Upper lobe of left lung (tissue), 6 donors: ENCODE measurements at regions not wholly inside any gene's neighbourhood (a gene's known extent, or its start where the extent isn't known, plus 50 kb on each side); places are given as distances from the start of the nearest gene placed in this dataset.
"Not testable (repeated sequence)": the region's sequence is repeated elsewhere in the genome, so short reads cannot be mapped to it uniquely, and the experiment has no call there.

Experiments
- ATAC-seq, 2 donors: fragments of 200-7000 bp; cut with Tn5 transposase; one replicate each; pipeline ENCODE4 v1.9.1; 2022; ENCODE audit warnings: mild to moderate bottlenecking in 2 of 2, moderate library complexity in 2 of 2; ENCODE audit not compliant: low FRiP score in 2 of 2
- DNase-seq, 2 donors: peaks; one replicate each; pipeline ENCODE4 v3.0.0-alpha.2; 2019 to 2020
- H3K27ac ChIP-seq, 4 donors: fragments of 200-600 bp; sonication (generic); one replicate each; pipeline ENCODE4 v1.5.1; 2016 to 2019
- H3K27me3 ChIP-seq, 4 donors: fragments of 200-600 bp; sonication (generic); one replicate each; pipeline ENCODE4 v1.5.1; 2017 to 2019
- H3K36me3 ChIP-seq, 4 donors: fragments of 200-600 bp; sonication (generic); one replicate each; pipeline ENCODE4 v1.5.1; 2016 to 2019
- H3K4me1 ChIP-seq, 4 donors: fragments of 200-600 bp; sonication (generic); one replicate each; pipeline ENCODE4 v1.5.1; 2018 to 2019
- H3K4me3 ChIP-seq, 4 donors: fragments of 200-600 bp; sonication (generic); one replicate each; pipeline ENCODE4 v1.5.1; 2017 to 2019; ENCODE audit warnings: mild to moderate bottlenecking in 2 of 4, moderate library complexity in 1 of 4
- H3K9me3 ChIP-seq, 4 donors: fragments of 200-600 bp; sonication (generic); one replicate each; pipeline ENCODE4 v1.5.1; 2018 to 2019
- CTCF ChIP-seq, 6 experiments: fragments of 450-650 bp in 4 of 6; fragments of 200-600 bp in 2 of 6; sonication (generic) in 2 of 6; IDR thresholded peaks; one replicate each; pipeline ENCODE4 v1.5.1; 2016 to 2019; ENCODE audit warnings: antibody characterized with exemption in 6 of 6
- EP300 ChIP-seq, 4 donors: sonication (generic); formaldehyde crosslinking; IDR thresholded peaks; one replicate each; pipeline ENCODE4 v1.5.1; 2017; ENCODE audit warnings: antibody characterized with exemption in 4 of 4, control low read depth in 2 of 4
- POLR2A ChIP-seq, 4 donors: fragments of 450-650 bp; IDR thresholded peaks; one replicate each; pipeline ENCODE4 v1.5.1; 2016 to 2017; ENCODE audit warnings: antibody characterized with exemption in 4 of 4, mild to moderate bottlenecking in 2 of 4
- POLR2AphosphoS5 ChIP-seq, 2 donors: sonication (generic); formaldehyde crosslinking; IDR thresholded peaks; one replicate each; pipeline ENCODE4 v1.5.1; 2017; ENCODE audit warnings: antibody characterized with exemption in 2 of 2
- WGBS, 2 donors: methylation state at CpG; one replicate each; pipeline ENCODE4 v1.1.5; 2017 to 2018; 5-methylcytosine and 5-hydroxymethylcytosine counted together
- donor health status: DM: no; HTN: no; CAD: no; lungs with moderate emphysema.
- donor health status: DM: no; HTN: yes; CAD: no; lungs with severe emphysema.

DNA sequence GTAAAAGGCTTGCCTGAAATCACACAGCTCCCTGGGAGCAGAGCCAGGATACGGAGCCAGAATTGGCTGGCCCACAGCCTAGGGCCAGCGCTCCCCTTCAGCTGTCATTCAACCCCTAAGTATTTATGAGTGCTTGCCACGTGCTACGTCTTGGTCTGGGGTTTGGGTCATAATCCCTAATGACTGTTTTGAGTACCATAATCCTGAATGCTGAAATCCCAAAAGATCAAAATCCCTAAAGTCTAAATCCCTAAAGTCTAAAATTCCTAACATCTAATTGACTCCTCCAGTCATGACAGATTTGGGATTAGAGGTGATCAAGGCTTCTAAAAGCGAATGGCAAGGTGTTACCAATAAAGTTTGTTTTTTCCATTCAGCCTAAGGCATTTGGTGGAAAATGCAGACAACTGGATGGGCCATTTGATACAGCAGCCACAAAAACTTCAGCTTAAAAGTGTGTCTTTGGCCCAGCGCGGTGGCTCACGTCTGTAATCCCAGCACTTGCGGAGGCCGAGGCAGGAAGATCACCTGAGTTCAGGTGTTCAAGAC is 59.8 kb upstream of the PRR5 start:
- H3K36me3 ChIP-seq: no peaks in the 10 kb centered on the region
- no peaks in the 10 kb centered on the region for H3K27me3 ChIP-seq
- no peak overlapping the region for H3K27ac ChIP-seq
- H3K9me3 ChIP-seq: no peaks in the 10 kb centered on the region
- DNase-seq: no peak
- no peak for ATAC-seq
- no peak for TF ChIP-seq EP300 (IDR thresholded peaks at IDR 0.05)
- no peak for TF ChIP-seq POLR2A (IDR thresholded peaks at IDR 0.05)
- no peak for TF ChIP-seq POLR2AphosphoS5 (IDR thresholded peaks at IDR 0.05)
- TF ChIP-seq CTCF (IDR thresholded peaks at IDR 0.05): no peak
- WGBS, 2 donors: 71 to 80% methylated on average over 9 to 10 of the region's 10 CpGs
- H3K4me3 ChIP-seq: no peak overlapping the region
- no peaks in the 10 kb centered on the region for H3K4me1 ChIP-seq

DNA sequence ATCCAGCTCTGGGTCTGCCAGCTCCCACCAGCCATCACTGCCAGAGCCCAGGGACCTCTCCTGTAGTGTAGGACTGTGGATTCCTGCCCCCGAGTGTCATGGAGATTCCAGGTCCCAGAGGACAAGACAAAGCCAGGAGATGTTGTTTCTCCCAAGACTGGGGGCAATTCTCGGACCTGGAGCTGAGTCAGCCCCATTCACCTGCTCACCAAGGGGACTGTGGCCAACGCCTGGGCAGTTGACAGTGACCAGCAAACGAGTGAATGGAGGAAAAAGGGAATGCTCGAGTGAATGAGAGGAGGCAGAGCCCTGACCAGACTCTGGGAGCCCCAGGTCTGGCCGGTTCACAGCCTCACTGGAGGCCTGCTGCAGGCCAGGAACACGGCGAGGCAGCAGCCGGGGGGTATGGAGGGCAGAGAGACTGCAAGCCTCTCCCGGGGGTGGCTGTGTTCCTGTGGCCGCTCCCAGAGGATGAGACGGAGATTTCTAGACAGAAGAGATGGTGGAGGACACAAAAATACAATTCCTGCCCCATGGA is 61.3 kb upstream of the PRR5 start:
- H3K9me3 ChIP-seq: no peaks in the 10 kb centered on the region
- H3K27ac ChIP-seq: no peak overlapping the region
- 82 to 83% methylated on average over 12 of the region's 12 CpGs for WGBS, 2 donors
- no peaks in the 10 kb centered on the region for H3K27me3 ChIP-seq
- H3K4me3 ChIP-seq: no peak overlapping the region
- TF ChIP-seq EP300 (IDR thresholded peaks at IDR 0.05) (no peak), POLR2AphosphoS5 (IDR thresholded peaks at IDR 0.05) (no peak), POLR2A (IDR thresholded peaks at IDR 0.05) (no peak), CTCF (IDR thresholded peaks at IDR 0.05) (no peak)
- no peaks in the 10 kb centered on the region for H3K36me3 ChIP-seq
- no peak for ATAC-seq
- DNase-seq: no peak
- no peaks in the 10 kb centered on the region for H3K4me1 ChIP-seq

DNA sequence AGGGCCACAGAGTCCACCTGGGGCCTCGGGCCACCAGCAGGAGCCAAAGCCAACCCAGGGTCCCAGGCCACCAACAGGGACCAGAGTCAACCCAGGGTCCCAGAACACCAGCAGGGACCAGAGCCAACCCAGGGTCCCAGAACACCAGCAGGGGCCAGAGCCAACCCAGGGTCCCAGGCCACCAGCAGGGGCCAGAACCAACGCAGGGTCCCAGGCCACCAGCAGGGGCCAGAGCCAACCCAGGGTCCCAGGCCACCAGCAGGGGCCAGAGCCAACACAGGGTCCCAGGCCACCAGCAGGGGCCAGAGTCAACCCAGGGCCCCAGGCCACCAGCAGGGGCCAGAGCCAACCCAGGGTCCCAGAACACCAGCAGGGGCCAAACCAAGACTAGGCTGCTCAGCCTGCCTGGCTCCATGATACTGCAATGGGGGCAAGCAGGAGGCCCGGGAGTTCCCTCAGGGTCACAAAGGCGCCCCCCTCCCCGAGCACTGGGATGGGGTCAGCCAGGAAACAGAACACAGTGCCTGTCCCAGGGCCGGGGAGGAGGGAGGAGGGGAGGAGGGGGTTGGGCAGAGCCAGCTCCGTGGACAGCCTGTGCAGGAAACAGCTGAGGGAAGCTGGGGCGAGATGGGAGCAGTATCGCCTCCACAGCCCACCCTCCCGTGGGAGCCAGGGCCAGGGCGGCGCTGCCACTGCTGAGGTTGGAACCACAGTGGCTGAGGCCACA is 62.0 kb upstream of the PRR5 start:
- WGBS, 2 donors: 0 to 23% methylated on average over 8 to 12 of the region's 12 CpGs
- H3K27ac ChIP-seq: no peak overlapping the region
- DNase-seq: peak in 1 of 2 donors; percentile 72
- H3K27me3 ChIP-seq: no peaks in the 10 kb centered on the region
- peak in 1 of 2 donors; percentile 52 for ATAC-seq
- H3K9me3 ChIP-seq: no peaks in the 10 kb centered on the region
- no peaks in the 10 kb centered on the region for H3K36me3 ChIP-seq
- H3K4me3 ChIP-seq: no peak overlapping the region
- H3K4me1 ChIP-seq: no peaks in the 10 kb centered on the region
- TF ChIP-seq CTCF (IDR thresholded peaks at IDR 0.05): no peak
- no peak for TF ChIP-seq POLR2A (IDR thresholded peaks at IDR 0.05)
- no peak for TF ChIP-seq POLR2AphosphoS5 (IDR thresholded peaks at IDR 0.05)
- no peak for TF ChIP-seq EP300 (IDR thresholded peaks at IDR 0.05)

GRCh38 chr22:44638971-44639760 is 62.8 kb upstream of the PRR5 start:
- no peak overlapping the region for H3K4me3 ChIP-seq
- H3K9me3 ChIP-seq: no peaks in the 10 kb centered on the region
- no peaks in the 10 kb centered on the region for H3K27me3 ChIP-seq
- WGBS, 2 donors: 80 to 91% methylated on average over 29 to 34 of the region's 34 CpGs
- H3K4me1 ChIP-seq: no peaks in the 10 kb centered on the region
- peak in 1 of 2 donors; percentile 81 for ATAC-seq
- no peak for TF ChIP-seq POLR2AphosphoS5 (IDR thresholded peaks at IDR 0.05)
- no peak for TF ChIP-seq POLR2A (IDR thresholded peaks at IDR 0.05)
- no peak for TF ChIP-seq CTCF (IDR thresholded peaks at IDR 0.05)
- no peak for TF ChIP-seq EP300 (IDR thresholded peaks at IDR 0.05)
- no peaks in the 10 kb centered on the region for H3K36me3 ChIP-seq
- H3K27ac ChIP-seq: no peak overlapping the region
- DNase-seq: peak in 1 of 2 donors; percentile 72

- H3K4me1 ChIP-seq, H3K36me3 ChIP-seq, H3K27me3 ChIP-seq, H3K9me3 ChIP-seq, ATAC-seq, H3K4me3 ChIP-seq, H3K27ac ChIP-seq, DNase-seq: not testable (repeated sequence)
- WGBS, 2 donors: 91 to 96% methylated on average over 3 of the region's 3 CpGs
Measured at GRCh38 chr22:44636502-44637206, 65.3 kb upstream of the PRR5 start.

DNA sequence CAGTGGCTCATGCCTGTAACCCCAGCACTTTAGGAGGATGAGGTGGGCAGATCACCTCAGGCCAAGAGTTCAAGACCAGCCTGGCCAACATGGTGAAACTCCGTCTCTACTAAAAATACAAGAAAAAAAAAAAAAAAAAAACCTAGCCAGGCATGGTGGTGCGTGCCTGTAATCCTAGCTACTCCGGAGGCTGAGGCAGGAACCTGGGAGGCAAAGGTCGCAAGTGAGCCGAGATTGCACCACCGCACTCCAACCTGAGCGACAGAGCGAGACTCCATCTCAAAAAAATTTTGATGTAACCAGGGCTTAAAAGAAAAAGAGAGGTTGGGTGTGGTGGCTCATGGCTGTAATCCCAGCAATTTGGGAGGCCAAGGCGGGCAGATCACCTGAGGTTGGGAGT is 66.4 kb upstream of the PRR5 start:
- not testable (repeated sequence) for H3K36me3 ChIP-seq, ATAC-seq, DNase-seq, H3K9me3 ChIP-seq, H3K27ac ChIP-seq, H3K27me3 ChIP-seq, H3K4me3 ChIP-seq, H3K4me1 ChIP-seq
- WGBS, 2 donors: 89 to 91% methylated on average over 9 of the region's 9 CpGs
